OCI-LY3 (cell line): ENCODE measurements at regions not wholly inside any gene's neighbourhood (a gene's known extent, or its start where the extent isn't known, plus 50 kb on each side); places are given as distances from the start of the nearest gene placed in this dataset.

Experiments used
- CTCF ChIP-seq: fragments of 200-600, 300-600 bp; sonication (generic); IDR thresholded peaks from 2 replicates; pipeline ENCODE4 v1.5.1; 2014; ENCODE audit warnings: antibody characterized with exemption, low read length, low read depth
- EZH2phosphoT487 ChIP-seq: fragments of 200-600 bp; shearing (Covaris generic); IDR thresholded peaks from 2 replicates; pipeline ENCODE4 v1.6.1; 2018; ENCODE audit warnings: antibody characterized with exemption, mixed run types, low read depth

GRCh38 chr4:154086247-154086646 lies 297.4 kb upstream of the SFRP2 start:
- TF ChIP-seq CTCF (no peak), EZH2phosphoT487 (no peak)
